HepG2 (cell line): ENCODE measurements at regions not wholly inside any gene's neighbourhood (a gene's known extent, or its start where the extent isn't known, plus 50 kb on each side); places are given as distances from the start of the nearest gene placed in this dataset.

Experiments
- ATAC-seq: fragments of 200-7000 bp; cut with Tn5 transposase; 3 replicates; pipeline ENCODE4 v1.9.1; 2020; ENCODE audit warnings: mild to moderate bottlenecking, moderate library complexity
- BruUV-seq: library from RNA; stranded (reverse); fragments of 400-500 nt; replicated peaks from 2 replicates; lab custom pipeline; 2021; lab: Mats Ljungman, UMichigan
- CTCF ChIA-PET: fragments of 300-600 bp; formaldehyde crosslinking; extraction: SDS; loops from one replicate; lab custom pipeline; 2021; ENCODE audit warnings: low total read pairs, inconsistent platforms, low intra/inter-chr PET ratio; lab: Yijun Ruan, JAX
- POLR2A ChIA-PET: fragments of 350-600 bp; sonication (Branson Sonifier 250); formaldehyde crosslinking; loops from one replicate; lab custom pipeline; 2020; ENCODE audit warnings: antibody characterized with exemption, inconsistent platforms; lab: Yijun Ruan, JAX
- DNase-seq: peaks from one replicate; pipeline ENCODE4 v3.0.0-alpha.2; 2015; ENCODE audit warnings: low spot score
- FAIRE-seq: peaks from 3 replicates; lab custom pipeline; 2011; peaks lifted over from hg19 to GRCh38; lab: Jason Lieb, UNC
- H2AFZ ChIP-seq: one replicate; pipeline ENCODE4 v1.6.1; 2011; ENCODE audit warnings: low read length, inconsistent platforms
- H3K27ac ChIP-seq: fragments of 300-600 bp; 3 replicates; pipeline ENCODE4 v1.8.0; 2011; ENCODE audit warnings: mixed run types, mild to moderate bottlenecking, mixed read lengths, low read length, inconsistent platforms; ENCODE audit not compliant: insufficient read depth; ENCODE audit errors: extremely low read length
- H3K27me3 ChIP-seq, 2 experiments: fragments of 200-600 bp in 1 of 2; 2 replicates in 1 of 2; 3 replicates in 1 of 2; pipeline versions ENCODE4 v1.6.0 to v1.8.0; 2011; ENCODE audit warnings: low read length in 2 of 2, mild to moderate bottlenecking in 2 of 2, moderate library complexity in 2 of 2, inconsistent platforms in 1 of 2; ENCODE audit not compliant: insufficient read depth in 2 of 2, control insufficient read depth in 1 of 2
- H3K36me3 ChIP-seq, 2 experiments: fragments of 200-600 bp in 1 of 2; replicated peaks in 1 of 2; 2 replicates in 1 of 2; 3 replicates in 1 of 2; pipeline versions ENCODE4 v1.5.1 to v1.8.0; 2011; ENCODE audit warnings: low read length in 2 of 2, inconsistent platforms in 1 of 2; ENCODE audit not compliant: insufficient read depth in 2 of 2, control insufficient read depth in 1 of 2
- H3K4me1 ChIP-seq: 2 replicates; pipeline ENCODE4 v1.5.1; 2012; ENCODE audit warnings: low read length, inconsistent platforms; ENCODE audit not compliant: insufficient read depth
- H3K4me2 ChIP-seq: 2 replicates; pipeline ENCODE4 v1.6.0; 2011; ENCODE audit warnings: low read depth, low read length, inconsistent platforms
- H3K4me3 ChIP-seq, 3 experiments: fragments of 200-600 bp in 1 of 3; sonication (generic), shearing (Covaris generic) in 1 of 3; replicated peaks in 1 of 3; 2 replicates each; pipeline ENCODE4 v1.5.1; 2011 to 2016; ENCODE audit warnings: low read length in 3 of 3, inconsistent platforms in 2 of 3, low read depth in 2 of 3, mild to moderate bottlenecking in 2 of 3, control low read depth in 1 of 3, mixed read lengths in 1 of 3; ENCODE audit not compliant: insufficient read depth in 1 of 3
- H3K79me2 ChIP-seq: one replicate; pipeline ENCODE4 v1.6.1; 2011; ENCODE audit warnings: low read length, inconsistent platforms; ENCODE audit not compliant: insufficient read depth
- H3K9ac ChIP-seq: 2 replicates; pipeline ENCODE4 v1.6.0; 2011; ENCODE audit warnings: mild to moderate bottlenecking, low read depth, low read length, inconsistent platforms; ENCODE audit not compliant: insufficient read depth
- H3K9me3 ChIP-seq: 2 replicates; pipeline ENCODE4 v1.5.1; 2012; ENCODE audit warnings: mild to moderate bottlenecking, low read length
- H4K20me1 ChIP-seq: 2 replicates; pipeline ENCODE4 v1.6.0; 2011; ENCODE audit warnings: inconsistent platforms, mild to moderate bottlenecking, low read length, moderate library complexity; ENCODE audit not compliant: insufficient read depth
- CREB3 ChIP-seq: sonication (generic); formaldehyde crosslinking; IDR thresholded peaks from 2 replicates; pipeline ENCODE4 v1.5.0; 2020; ENCODE audit warnings: missing genetic modification reagents
- E2F1 ChIP-seq: sonication (generic); formaldehyde crosslinking; IDR thresholded peaks from 2 replicates; pipeline ENCODE4 v1.5.0; 2020; ENCODE audit warnings: missing genetic modification reagents
- GATA4 ChIP-seq: sonication (generic); IDR thresholded peaks from 2 replicates; pipeline ENCODE4 v1.6.1; 2016; ENCODE audit warnings: antibody characterized with exemption, low read depth, borderline replicate concordance
- JUN ChIP-seq: sonication (generic); formaldehyde crosslinking; IDR thresholded peaks from 2 replicates; pipeline ENCODE4 v1.4.0; 2020; ENCODE audit warnings: mild to moderate bottlenecking, missing genetic modification reagents
- KDM2A ChIP-seq: sonication (generic); formaldehyde crosslinking; IDR thresholded peaks from 2 replicates; pipeline ENCODE4 v1.4.0; 2020; ENCODE audit warnings: low read depth, missing genetic modification reagents, borderline replicate concordance
- MTA1 ChIP-seq: sonication (generic); formaldehyde crosslinking; IDR thresholded peaks from 2 replicates; pipeline ENCODE4 v1.4.0; 2020; ENCODE audit warnings: missing genetic modification reagents, mild to moderate bottlenecking, borderline replicate concordance
- POGZ ChIP-seq: sonication (generic); formaldehyde crosslinking; IDR thresholded peaks from 2 replicates; pipeline ENCODE4 v1.4.0; 2020; ENCODE audit warnings: mild to moderate bottlenecking, missing genetic modification reagents
- SOX6 ChIP-seq, 2 experiments: fragments of 450-650 bp in 1 of 2; sonication (generic) in 1 of 2; formaldehyde crosslinking in 1 of 2; IDR thresholded peaks; 2 replicates each; pipeline versions ENCODE4 v1.4.0 to v1.6.1; 2017 to 2020; ENCODE audit warnings: antibody characterized with exemption in 1 of 2, mild to moderate bottlenecking in 1 of 2, missing genetic modification reagents in 1 of 2
- ZBTB20 ChIP-seq: sonication (generic); formaldehyde crosslinking; IDR thresholded peaks from 2 replicates; pipeline ENCODE4 v1.8.1; 2023; ENCODE audit warnings: missing genetic modification reagents, low read depth, mild to moderate bottlenecking, borderline replicate concordance
- WGBS: methylation state at CpG from one replicate; pipeline ENCODE4 v1.1.6; 2017; ENCODE audit warnings: low lambda C conversion rate; 5-methylcytosine and 5-hydroxymethylcytosine counted together
- in situ Hi-C: cut with HindIII; loops from 2 replicates; pipeline ENCODE4 v1.10.0; 2017; ENCODE audit warnings: low pct_unique_long_range_greater_than_20kb; ENCODE audit not compliant: extremely low pct_ligation_motif_present
- intact Hi-C: fragments of 100-400 bp; cut with micrococcal nuclease; formaldehyde crosslinking; loops from one replicate; pipeline ENCODE4 v1.10.0; 2022; ENCODE audit not compliant: unreplicated experiment

GRCh38 chr2:8133913-8134472 lies 547.9 kb upstream of the ID2 start:
- Histone ChIP-seq H2AFZ (no peak overlapping the region), H3K27me3 (no peaks in the 10 kb centered on the region), H3K79me2 (no peaks in the 10 kb centered on the region), H3K4me2 (no peak overlapping the region), H3K4me3 (no peak overlapping the region), H3K4me1 (peaks cover 56% of the 10 kb centered on the region), H3K27ac (peak overlapping the region; percentile 45), H3K9me3 (no peaks in the 10 kb centered on the region), H3K9ac (no peak overlapping the region), H4K20me1 (no peaks in the 10 kb centered on the region), H3K36me3 (no peaks in the 10 kb centered on the region)
- ATAC-seq = no peak
- ChIA-PET CTCF (no interaction called here), POLR2A (interaction anchor here (1.0 kb wide), 1 partner anchor 8 kb away, joined by 3 read pairs; no protein-coding TSS in a partner anchor)
- intact Hi-C loops (no loop called here), in situ Hi-C loops (no loop called here)
- WGBS = 93% methylated on average over 11 of the region's 11 CpGs
- no peak for DNase-seq
- no peak for TF ChIP-seq CREB3 (CRISPR knock-in tag)
- TF ChIP-seq POGZ (CRISPR knock-in tag) = 0 out of 2 replicates have a peak, but pooled peaks have one; percentile 7
- TF ChIP-seq GATA4 = no peak
- no peak for TF ChIP-seq E2F1 (CRISPR knock-in tag)
- no peak for TF ChIP-seq SOX6 (IDR thresholded peaks at IDR 0.05)
- TF ChIP-seq SOX6 (CRISPR knock-in tag; IDR thresholded peaks at IDR 0.05) = no peak
- 0 out of 2 replicates have a peak, but pooled peaks have one; percentile 14 for TF ChIP-seq KDM2A
- no peak for TF ChIP-seq MTA1 (CRISPR knock-in tag)
- TF ChIP-seq JUN (CRISPR knock-in tag) = no peak
- TF ChIP-seq ZBTB20 (CRISPR knock-in tag) = no peak
- BruUV-seq = no TSS peak
- FAIRE-seq = no peak
